Cardiac muscle cell (in vitro differentiated cells and primary cell): ENCODE measurements at regions not wholly inside any gene's neighbourhood (a gene's known extent, or its start where the extent isn't known, plus 50 kb on each side); places are given as distances from the start of the nearest gene placed in this dataset.

ENCODE experiments used
- DNase-seq, 2 donors: peaks; one replicate each; pipeline versions ENCODE4 v3.0.0 to v3.0.0-alpha.2; 2010 to 2017; ENCODE audit warnings: low read depth in 1 of 2, low spot score in 1 of 2
- H3K27ac ChIP-seq: fragments of 200-600 bp; sonication (generic); 2 replicates; pipeline ENCODE4 v1.5.1; 2016
- H3K27me3 ChIP-seq: fragments of 200-600 bp; sonication (generic); 2 replicates; pipeline ENCODE4 v1.6.0; 2016; ENCODE audit warnings: control low read depth
- H3K36me3 ChIP-seq: fragments of 200-600 bp; sonication (generic); 2 replicates; pipeline ENCODE4 v1.5.1; 2016; ENCODE audit warnings: control low read depth
- H3K4me1 ChIP-seq: fragments of 200-600 bp; sonication (generic); 2 replicates; pipeline ENCODE4 v1.8.1; 2017; ENCODE audit warnings: low read depth, mild to moderate bottlenecking, mixed run types
- H3K4me3 ChIP-seq: fragments of 200-600 bp; sonication (generic); 2 replicates; pipeline ENCODE4 v1.5.1; 2016; ENCODE audit warnings: mild to moderate bottlenecking
- H3K9me3 ChIP-seq: fragments of 200-600 bp; sonication (generic); 2 replicates; pipeline ENCODE4 v1.5.1; 2017; ENCODE audit warnings: low read depth, mild to moderate bottlenecking, control low read depth
- TF ChIP-seq, protein P1 (sequence below): IDR thresholded peaks from 2 replicates; pipeline ENCODE4 v1.5.1; 2012; ENCODE audit warnings: low read depth, mild to moderate bottlenecking, low read length

DNA sequence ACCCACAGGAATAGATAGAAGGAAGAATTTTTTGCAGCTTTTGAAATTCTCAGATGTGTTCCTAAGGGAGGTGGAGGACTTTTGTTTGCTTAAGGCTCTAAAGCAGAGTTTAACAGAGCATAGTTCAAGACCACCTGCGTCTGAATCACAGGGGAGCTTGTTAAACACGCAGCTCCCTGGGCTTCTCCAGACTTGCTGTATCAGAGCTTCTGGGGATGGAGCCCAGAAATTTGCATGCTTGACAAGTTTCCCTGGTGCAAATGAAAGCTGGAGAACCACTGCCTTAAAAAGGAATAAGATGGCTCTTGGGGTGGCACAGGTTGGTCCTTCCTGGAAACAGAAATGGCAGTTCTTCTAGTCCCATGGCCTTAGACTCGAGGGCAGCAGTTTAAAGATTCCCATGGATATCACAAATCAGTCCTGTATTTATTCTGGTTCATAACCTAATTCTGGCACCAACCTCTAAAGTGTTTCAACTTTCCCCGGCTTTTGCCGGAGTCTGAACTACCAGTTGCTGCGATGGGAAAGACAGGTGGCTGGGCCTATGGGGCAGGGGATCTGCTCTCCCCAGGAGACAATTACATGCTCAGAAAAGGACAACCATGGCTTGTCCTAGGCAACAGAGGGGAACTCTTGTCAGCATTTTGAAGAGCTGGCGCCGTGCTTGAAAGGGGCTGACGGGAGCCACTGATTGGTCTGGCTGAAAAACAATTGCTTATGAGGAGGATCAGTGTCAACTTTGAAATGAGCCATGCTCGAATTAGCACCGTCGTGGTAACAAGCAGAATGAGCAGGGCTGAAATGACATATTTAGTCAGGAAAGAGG, 599.6 kb downstream of the CCDC171 start:
- H3K4me3 ChIP-seq, result no peak overlapping the region
- peak overlapping the region; percentile 55 for H3K27ac ChIP-seq
- DNase-seq, result peak in 1 of 2 donors; percentile 35
- no peaks in the 10 kb centered on the region for H3K36me3 ChIP-seq
- no peaks in the 10 kb centered on the region for H3K27me3 ChIP-seq
- H3K4me1 ChIP-seq, result peaks cover 35% of the 10 kb centered on the region
- TF ChIP-seq, protein P1, sequence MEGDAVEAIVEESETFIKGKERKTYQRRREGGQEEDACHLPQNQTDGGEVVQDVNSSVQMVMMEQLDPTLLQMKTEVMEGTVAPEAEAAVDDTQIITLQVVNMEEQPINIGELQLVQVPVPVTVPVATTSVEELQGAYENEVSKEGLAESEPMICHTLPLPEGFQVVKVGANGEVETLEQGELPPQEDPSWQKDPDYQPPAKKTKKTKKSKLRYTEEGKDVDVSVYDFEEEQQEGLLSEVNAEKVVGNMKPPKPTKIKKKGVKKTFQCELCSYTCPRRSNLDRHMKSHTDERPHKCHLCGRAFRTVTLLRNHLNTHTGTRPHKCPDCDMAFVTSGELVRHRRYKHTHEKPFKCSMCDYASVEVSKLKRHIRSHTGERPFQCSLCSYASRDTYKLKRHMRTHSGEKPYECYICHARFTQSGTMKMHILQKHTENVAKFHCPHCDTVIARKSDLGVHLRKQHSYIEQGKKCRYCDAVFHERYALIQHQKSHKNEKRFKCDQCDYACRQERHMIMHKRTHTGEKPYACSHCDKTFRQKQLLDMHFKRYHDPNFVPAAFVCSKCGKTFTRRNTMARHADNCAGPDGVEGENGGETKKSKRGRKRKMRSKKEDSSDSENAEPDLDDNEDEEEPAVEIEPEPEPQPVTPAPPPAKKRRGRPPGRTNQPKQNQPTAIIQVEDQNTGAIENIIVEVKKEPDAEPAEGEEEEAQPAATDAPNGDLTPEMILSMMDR, result no peak
- no peaks in the 10 kb centered on the region for H3K9me3 ChIP-seq

DNA sequence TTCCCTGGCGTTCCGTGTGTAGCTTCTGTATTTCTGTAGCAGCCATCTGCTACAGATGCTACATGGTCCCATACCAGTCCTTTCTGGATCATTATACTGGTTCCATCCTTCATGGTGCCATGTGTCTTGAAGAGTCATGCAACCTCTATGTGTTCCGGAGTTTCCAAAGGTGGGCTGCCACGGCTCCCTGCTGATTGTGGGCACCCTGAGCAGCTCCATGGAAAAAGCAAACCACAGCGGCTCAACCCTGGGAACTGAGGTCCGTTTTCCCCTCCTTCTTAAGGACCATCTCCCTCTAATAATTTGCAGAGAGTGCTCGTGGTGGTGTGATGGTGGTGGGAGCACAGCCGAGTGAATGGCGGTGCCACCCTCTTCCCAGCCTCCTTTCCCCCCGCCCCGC, 600.4 kb downstream of the CCDC171 start:
- H3K4me3 ChIP-seq, result no peak overlapping the region
- TF ChIP-seq, protein P1, result no peak
- no peaks in the 10 kb centered on the region for H3K9me3 ChIP-seq
- no peaks in the 10 kb centered on the region for H3K27me3 ChIP-seq
- no peak overlapping the region for H3K27ac ChIP-seq
- no peak for DNase-seq
- peaks cover 33% of the 10 kb centered on the region for H3K4me1 ChIP-seq
- H3K36me3 ChIP-seq, result no peaks in the 10 kb centered on the region

DNA sequence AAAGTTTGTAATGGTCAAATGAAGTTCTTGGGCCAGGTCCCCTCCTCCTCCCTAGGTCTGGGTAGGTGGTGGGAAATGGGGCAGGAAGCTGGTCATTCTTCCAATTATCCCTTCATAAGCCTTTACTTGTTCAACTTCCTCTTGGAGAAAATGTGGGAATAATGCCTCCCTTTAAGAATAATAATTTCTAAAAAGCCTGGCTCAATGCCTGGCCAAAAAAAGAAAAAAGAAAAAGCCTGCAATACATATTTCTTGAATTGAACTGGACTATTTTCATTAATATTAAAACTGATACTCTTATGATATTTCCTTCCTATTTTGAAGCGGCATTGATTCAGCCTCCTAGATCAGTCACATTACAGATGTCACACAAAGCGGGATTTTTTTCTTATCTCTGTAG, 600.9 kb downstream of the CCDC171 start:
- DNase-seq, result no peak
- H3K4me3 ChIP-seq, result no peak overlapping the region
- TF ChIP-seq, protein P1, result no peak
- H3K27ac ChIP-seq, result no peak overlapping the region
- H3K27me3 ChIP-seq, result no peaks in the 10 kb centered on the region
- no peaks in the 10 kb centered on the region for H3K9me3 ChIP-seq
- no peaks in the 10 kb centered on the region for H3K36me3 ChIP-seq
- peaks cover 38% of the 10 kb centered on the region for H3K4me1 ChIP-seq

DNA sequence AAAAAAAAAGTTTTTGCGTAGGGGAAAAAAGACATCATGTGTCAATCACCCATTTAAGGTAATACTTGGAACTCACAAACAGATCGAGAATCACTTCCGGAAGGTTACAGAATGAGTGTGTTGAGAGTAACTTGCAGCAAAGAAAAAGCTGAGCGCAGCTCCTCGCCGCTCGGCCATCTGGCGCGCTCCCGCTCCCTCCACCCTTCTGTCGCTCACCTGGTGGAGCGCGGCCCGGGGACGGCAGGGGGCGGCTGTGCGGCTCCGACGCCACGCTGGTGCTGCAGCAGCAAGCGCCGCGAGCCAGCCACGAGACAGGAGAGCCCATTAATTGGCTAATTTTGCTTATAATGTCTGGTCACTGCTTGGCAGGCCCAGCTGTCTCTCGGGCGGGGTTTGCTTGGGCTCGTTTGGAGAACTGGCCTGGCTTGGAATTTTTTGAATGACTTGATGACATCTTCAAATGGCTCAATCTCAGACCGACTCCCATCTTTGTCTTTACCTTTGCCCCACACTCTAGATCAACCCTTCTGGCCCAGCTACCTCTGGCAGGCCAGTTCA, 601.8 kb downstream of the CCDC171 start:
- Histone ChIP-seq H3K36me3 (no peaks in the 10 kb centered on the region), H3K4me1 (peaks cover 40% of the 10 kb centered on the region), H3K9me3 (no peaks in the 10 kb centered on the region), H3K4me3 (no peak overlapping the region), H3K27ac (no peak overlapping the region), H3K27me3 (no peaks in the 10 kb centered on the region)
- TF ChIP-seq, protein P1, result peak; percentile 50
- peak; percentile 49 to 63 for DNase-seq

DNA sequence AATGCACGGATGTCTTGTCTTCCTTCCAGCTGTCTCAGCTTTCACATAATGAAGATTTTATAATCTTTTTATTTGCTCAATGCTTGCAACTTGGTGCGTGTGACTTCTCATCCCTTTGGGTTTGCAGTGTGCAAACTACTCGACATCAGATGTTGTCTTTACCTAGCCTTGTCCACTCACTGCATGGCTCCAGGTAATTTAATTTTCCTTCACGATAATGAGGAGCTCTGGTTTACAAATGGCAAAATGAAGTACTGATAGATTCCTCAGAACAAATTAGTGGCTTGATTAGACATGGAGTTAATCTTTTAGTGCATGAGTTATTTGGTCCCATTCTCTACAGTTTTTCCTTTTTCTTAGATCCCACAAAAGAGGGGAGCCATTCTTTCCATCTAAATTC, 603.0 kb downstream of the CCDC171 start:
- TF ChIP-seq, protein P1, result no peak
- no peak for DNase-seq
- Histone ChIP-seq H3K4me3 (no peak overlapping the region), H3K36me3 (no peaks in the 10 kb centered on the region), H3K27ac (no peak overlapping the region), H3K27me3 (no peaks in the 10 kb centered on the region), H3K4me1 (peaks cover 31% of the 10 kb centered on the region), H3K9me3 (no peaks in the 10 kb centered on the region)
